Body of pancreas (tissue), 4 donors: ENCODE measurements at regions not wholly inside any gene's neighbourhood (a gene's known extent, or its start where the extent isn't known, plus 50 kb on each side); places are given as distances from the start of the nearest gene placed in this dataset.

Experiments
- ATAC-seq: fragments of 150-250 bp; one replicate; pipeline ENCODE4 v1.9.1; 2016
- DNase-seq, 4 donors: peaks; one replicate each; pipeline ENCODE4 v3.0.0-alpha.2; 2019
- H3K27ac ChIP-seq, 4 donors: fragments of 200-600 bp; sonication (generic); 1 replicate in 3 of 4; 2 replicates in 1 of 4; pipeline versions ENCODE4 v1.5.1 to v1.6.1; 2016 to 2019; ENCODE audit warnings: mild to moderate bottlenecking in 1 of 4, mixed read lengths in 1 of 4, moderate library complexity in 1 of 4
- H3K27me3 ChIP-seq, 2 donors: fragments of 200-600 bp; sonication (generic); one replicate each; pipeline ENCODE4 v1.6.0; 2016; ENCODE audit warnings: mild to moderate bottlenecking in 1 of 2
- H3K36me3 ChIP-seq, 2 donors: fragments of 200-600 bp; sonication (generic); replicated peaks in 1 of 2; 2 replicates each; pipeline ENCODE4 v1.5.1; 2016; ENCODE audit warnings: low read depth in 2 of 2; ENCODE audit not compliant: insufficient read depth in 1 of 2
- H3K4me1 ChIP-seq: fragments of 200-600 bp; sonication (generic); one replicate; pipeline ENCODE4 v1.6.0; 2016
- H3K4me3 ChIP-seq, 2 donors: fragments of 200-600 bp; sonication (generic); 1 replicate in 1 of 2; 2 replicates in 1 of 2; pipeline ENCODE4 v1.5.1; 2016 to 2019
- H3K9me3 ChIP-seq, 3 donors: fragments of 200-600 bp; sonication (generic); 1 replicate in 2 of 3; 2 replicates in 1 of 3; pipeline ENCODE4 v1.5.1; 2016
- CTCF ChIP-seq, 7 experiments: fragments of 450-650 bp in 4 of 7; fragments of 200-600 bp in 3 of 7; sonication (generic) in 3 of 7; IDR thresholded peaks; one replicate each; pipeline ENCODE4 v1.5.1; 2016 to 2019; ENCODE audit warnings: antibody characterized with exemption in 7 of 7
- POLR2A ChIP-seq, 3 donors: fragments of 450-650 bp; IDR thresholded peaks; one replicate each; pipeline ENCODE4 v1.6.1; 2016; ENCODE audit warnings: antibody characterized with exemption in 3 of 3, mild to moderate bottlenecking in 2 of 3
- WGBS, 2 donors: methylation state at CpG; one replicate each; pipeline ENCODE4 v1.1.5; 2017; 5-methylcytosine and 5-hydroxymethylcytosine counted together
- intact Hi-C: fragments of 100-400 bp; cut with DNase I; formaldehyde crosslinking; loops from one replicate; pipeline ENCODE4 v1.15.1; 2023

GRCh38 chr18:67818432-67818831 is 301.9 kb upstream of the DSEL start:
- Histone ChIP-seq H3K4me1 (no peaks in the 10 kb centered on the region), H3K4me3 (no peak overlapping the region), H3K36me3 (no peaks in the 10 kb centered on the region), H3K9me3 (no peaks in the 10 kb centered on the region), H3K27ac (no peak overlapping the region), H3K27me3 (no peaks in the 10 kb centered on the region)
- intact Hi-C loops = no loop called here
- WGBS, 2 donors = 52 to 74% methylated on average over 2 of the region's 2 CpGs
- TF ChIP-seq CTCF (IDR thresholded peaks at IDR 0.05) = no peak
- TF ChIP-seq POLR2A (IDR thresholded peaks at IDR 0.05) = no peak
- no peak for ATAC-seq
- no peak for DNase-seq

- Histone ChIP-seq H3K27ac (no peak overlapping the region), H3K27me3 (no peaks in the 10 kb centered on the region), H3K36me3 (no peaks in the 10 kb centered on the region), H3K4me1 (no peaks in the 10 kb centered on the region), H3K9me3 (no peaks in the 10 kb centered on the region), H3K4me3 (no peak overlapping the region)
- DNase-seq (no peak), ATAC-seq (no peak)
- TF ChIP-seq POLR2A (IDR thresholded peaks at IDR 0.05) (no peak), CTCF (IDR thresholded peaks at IDR 0.05) (no peak)
- WGBS, 2 donors = 67 to 69% methylated on average over 1 of the region's 1 CpG
- intact Hi-C loops = no loop called here
Measured at GRCh38 chr18:67815280-67815679, 298.8 kb upstream of the DSEL start.

- Histone ChIP-seq H3K27me3 (no peaks in the 10 kb centered on the region), H3K4me3 (no peak overlapping the region), H3K9me3 (no peaks in the 10 kb centered on the region), H3K27ac (no peak overlapping the region), H3K4me1 (no peaks in the 10 kb centered on the region), H3K36me3 (no peaks in the 10 kb centered on the region)
- ATAC-seq = no peak
- WGBS, 2 donors = 62 to 67% methylated on average over 4 of the region's 4 CpGs
- intact Hi-C loops = no loop called here
- no peak for TF ChIP-seq POLR2A (IDR thresholded peaks at IDR 0.05)
- no peak for TF ChIP-seq CTCF (IDR thresholded peaks at IDR 0.05)
- DNase-seq = no peak
Measured at GRCh38 chr18:67813380-67814028, 297.0 kb upstream of the DSEL start.

- no peaks in the 10 kb centered on the region for H3K9me3 ChIP-seq
- no peak overlapping the region for H3K4me3 ChIP-seq
- H3K27me3 ChIP-seq = no peaks in the 10 kb centered on the region
- DNase-seq (no peak), ATAC-seq (no peak)
- TF ChIP-seq POLR2A (IDR thresholded peaks at IDR 0.05) (no peak), CTCF (IDR thresholded peaks at IDR 0.05) (no peak)
- no peaks in the 10 kb centered on the region for H3K4me1 ChIP-seq
- no peaks in the 10 kb centered on the region for H3K36me3 ChIP-seq
- no peak overlapping the region for H3K27ac ChIP-seq
- WGBS, 2 donors = 65 to 75% methylated on average over 6 of the region's 6 CpGs
- intact Hi-C loops = no loop called here
Measured at GRCh38 chr18:67805261-67805660, 288.7 kb upstream of the DSEL start.

- intact Hi-C loops = no loop called here
- 52 to 58% methylated on average over 2 of the region's 2 CpGs for WGBS, 2 donors
- Histone ChIP-seq H3K4me1 (no peaks in the 10 kb centered on the region), H3K36me3 (no peaks in the 10 kb centered on the region), H3K27me3 (no peaks in the 10 kb centered on the region), H3K4me3 (no peak overlapping the region), H3K27ac (no peak overlapping the region), H3K9me3 (no peaks in the 10 kb centered on the region)
- ATAC-seq (no peak), DNase-seq (no peak)
- TF ChIP-seq POLR2A (IDR thresholded peaks at IDR 0.05) (no peak), CTCF (IDR thresholded peaks at IDR 0.05) (no peak)
Measured at GRCh38 chr18:67794521-67794920, 278.0 kb upstream of the DSEL start.
